Memory B cell (primary cell): ENCODE measurements at regions not wholly inside any gene's neighbourhood (a gene's known extent, or its start where the extent isn't known, plus 50 kb on each side); places are given as distances from the start of the nearest gene placed in this dataset.
"Not testable (repeated sequence)": the region's sequence is repeated elsewhere in the genome, so short reads cannot be mapped to it uniquely, and the experiment has no call there.

Experiments
- ATAC-seq: fragments of 150-1000 bp; cut with Tn5 transposase; 2 replicates; pipeline ENCODE4 v1.10.0; 2021; ENCODE audit warnings: low read depth, mild to moderate bottlenecking, moderate library complexity
- DNase-seq, 2 donors: peaks; one replicate each; pipeline ENCODE4 v3.0.0; 2022; ENCODE audit warnings: low spot score in 2 of 2
- H3K27ac Mint-ChIP-seq: one replicate; pipeline ENCODE4 v1.8.0; 2022; ENCODE audit warnings: mild to moderate bottlenecking, moderate library complexity, mixed read lengths
- H3K27me3 Mint-ChIP-seq: one replicate; pipeline ENCODE4 v1.8.0; 2022; ENCODE audit warnings: mixed read lengths
- H3K36me3 Mint-ChIP-seq: one replicate; pipeline ENCODE4 v1.8.0; 2022; ENCODE audit warnings: mild to moderate bottlenecking, mixed read lengths
- H3K4me1 Mint-ChIP-seq: one replicate; pipeline ENCODE4 v1.8.0; 2022; ENCODE audit warnings: mixed read lengths
- H3K4me3 Mint-ChIP-seq: one replicate; pipeline ENCODE4 v1.8.0; 2022; ENCODE audit warnings: mild to moderate bottlenecking, moderate library complexity, mixed read lengths
- H3K9me3 Mint-ChIP-seq: one replicate; pipeline ENCODE4 v1.8.0; 2022; ENCODE audit warnings: mixed read lengths

DNA sequence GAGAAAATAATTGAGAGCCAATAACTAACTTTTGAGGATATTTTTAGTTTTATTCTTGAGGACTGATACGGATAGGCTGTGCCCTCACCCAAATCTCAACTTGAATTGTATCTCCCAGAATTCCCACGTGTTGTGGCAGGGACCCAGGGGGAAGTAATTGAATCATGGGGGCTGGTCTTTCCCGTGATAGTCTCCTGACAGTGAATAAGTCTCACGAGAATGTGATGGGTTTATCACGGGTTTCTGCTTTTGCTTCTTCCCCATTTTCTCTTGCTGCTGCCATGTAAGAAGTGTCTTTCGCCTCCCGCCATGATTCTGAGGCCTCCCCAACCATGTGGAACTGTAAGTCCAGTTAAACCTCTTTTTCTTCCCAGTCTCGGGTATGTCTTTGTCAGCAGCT is 292.3 kb upstream of the TFAP2D start:
- not testable (repeated sequence) for H3K36me3 Mint-ChIP-seq, H3K27ac Mint-ChIP-seq, ATAC-seq, H3K4me3 Mint-ChIP-seq, DNase-seq, H3K4me1 Mint-ChIP-seq, H3K9me3 Mint-ChIP-seq, H3K27me3 Mint-ChIP-seq

DNA sequence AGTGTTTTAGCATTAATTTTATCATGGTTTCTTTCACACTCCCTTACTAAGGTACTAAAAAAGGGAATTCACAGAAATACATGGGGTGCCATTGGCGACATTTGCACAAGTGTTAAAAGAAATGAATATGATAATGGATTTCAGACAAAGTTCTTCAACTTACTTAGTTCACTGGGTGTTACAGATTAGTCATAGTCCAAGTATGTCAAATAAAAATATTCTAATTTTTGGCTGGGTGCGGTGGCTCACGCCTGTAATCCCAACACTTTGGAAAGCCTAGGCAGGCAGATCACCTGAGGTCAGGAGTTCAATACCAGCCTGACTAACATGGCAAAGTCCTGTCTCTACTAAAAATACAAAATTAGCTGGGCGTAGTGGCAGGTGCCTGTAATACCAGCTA is 286.1 kb upstream of the TFAP2D start:
- H3K36me3 Mint-ChIP-seq, result no peaks in the 10 kb centered on the region
- H3K9me3 Mint-ChIP-seq, result peaks cover 5% of the 10 kb centered on the region
- ATAC-seq (no peak), DNase-seq (no peak)
- H3K4me1 Mint-ChIP-seq, result no peaks in the 10 kb centered on the region
- H3K27ac Mint-ChIP-seq, result no peak overlapping the region
- H3K27me3 Mint-ChIP-seq, result no peaks in the 10 kb centered on the region
- H3K4me3 Mint-ChIP-seq, result no peak overlapping the region

DNA sequence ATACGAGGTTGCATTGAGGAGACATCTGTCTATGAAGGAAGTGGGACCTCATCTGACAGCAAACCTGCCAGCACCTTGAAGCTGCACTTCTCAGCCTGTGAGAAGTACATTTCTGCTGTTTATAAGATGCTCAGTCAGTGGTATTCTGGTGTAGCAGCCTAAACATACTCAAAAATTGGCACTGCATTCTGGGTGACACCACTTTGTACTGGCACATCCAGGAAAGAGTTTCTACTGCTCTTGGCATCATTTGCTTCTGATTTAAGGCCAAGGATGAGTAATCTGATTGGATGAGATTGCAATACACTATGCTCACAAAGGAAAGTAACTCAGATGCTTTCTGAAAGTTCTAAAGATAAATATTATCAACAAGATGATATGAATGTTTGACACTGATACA is 275.4 kb upstream of the TFAP2D start:
- Mint-ChIP-seq H3K36me3 (no peaks in the 10 kb centered on the region), H3K9me3 (peaks cover 9% of the 10 kb centered on the region), H3K27me3 (no peaks in the 10 kb centered on the region), H3K4me1 (no peaks in the 10 kb centered on the region), H3K27ac (no peak overlapping the region), H3K4me3 (no peak overlapping the region)
- no peak for ATAC-seq
- DNase-seq, result no peak

DNA sequence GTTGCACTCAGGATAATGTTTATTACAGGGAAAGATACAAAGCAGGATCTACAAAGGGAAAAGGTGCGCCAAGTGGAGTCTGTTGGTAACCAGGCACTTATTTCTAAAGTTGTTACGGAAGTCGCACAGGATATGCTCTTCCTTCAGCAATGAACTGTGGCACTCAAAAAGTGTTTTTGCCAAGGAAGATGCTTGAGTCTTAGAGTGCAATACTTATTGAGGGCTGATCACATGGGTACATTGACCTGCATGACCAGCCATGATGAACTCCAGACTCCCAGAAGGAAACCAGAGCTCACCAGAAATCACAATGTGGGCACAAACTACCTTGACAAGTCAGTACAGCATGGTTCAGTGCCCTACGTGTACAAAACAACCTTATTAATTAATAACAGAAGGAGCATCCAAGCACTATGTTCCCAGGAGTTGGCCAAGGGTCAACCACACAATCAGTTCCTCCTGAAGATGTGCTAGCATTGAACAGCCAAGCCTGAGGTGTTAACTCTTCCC is 270.7 kb upstream of the TFAP2D start:
- no peak overlapping the region for H3K27ac Mint-ChIP-seq
- no peak overlapping the region for H3K4me3 Mint-ChIP-seq
- DNase-seq (no peak), ATAC-seq (no peak)
- H3K27me3 Mint-ChIP-seq, result no peaks in the 10 kb centered on the region
- H3K36me3 Mint-ChIP-seq, result no peaks in the 10 kb centered on the region
- no peaks in the 10 kb centered on the region for H3K4me1 Mint-ChIP-seq
- peaks cover 11% of the 10 kb centered on the region for H3K9me3 Mint-ChIP-seq

GRCh38 chr6:50443144-50443543 is 270.2 kb upstream of the TFAP2D start:
- no peak overlapping the region for H3K4me3 Mint-ChIP-seq
- no peak for ATAC-seq
- DNase-seq, result no peak
- H3K4me1 Mint-ChIP-seq, result no peaks in the 10 kb centered on the region
- no peaks in the 10 kb centered on the region for H3K27me3 Mint-ChIP-seq
- no peaks in the 10 kb centered on the region for H3K36me3 Mint-ChIP-seq
- peaks cover 11% of the 10 kb centered on the region for H3K9me3 Mint-ChIP-seq
- H3K27ac Mint-ChIP-seq, result no peak overlapping the region

GRCh38 chr6:50449128-50449527 is 264.2 kb upstream of the TFAP2D start:
- no peak for ATAC-seq
- H3K36me3 Mint-ChIP-seq, result no peaks in the 10 kb centered on the region
- H3K27me3 Mint-ChIP-seq, result no peaks in the 10 kb centered on the region
- no peak overlapping the region for H3K27ac Mint-ChIP-seq
- H3K4me3 Mint-ChIP-seq, result no peak overlapping the region
- no peak for DNase-seq
- H3K9me3 Mint-ChIP-seq, result peaks cover 10% of the 10 kb centered on the region
- no peaks in the 10 kb centered on the region for H3K4me1 Mint-ChIP-seq

- Mint-ChIP-seq H3K4me3 (no peak overlapping the region), H3K4me1 (no peaks in the 10 kb centered on the region), H3K9me3 (peaks cover 7% of the 10 kb centered on the region), H3K27me3 (no peaks in the 10 kb centered on the region), H3K36me3 (no peaks in the 10 kb centered on the region), H3K27ac (no peak overlapping the region)
- no peak for DNase-seq
- ATAC-seq, result no peak
Observed at GRCh38 chr6:50451826-50452400, 261.4 kb upstream of the TFAP2D start.

GRCh38 chr6:50455029-50455428 is 258.3 kb upstream of the TFAP2D start:
- Mint-ChIP-seq H3K4me3 (no peak overlapping the region), H3K36me3 (no peaks in the 10 kb centered on the region), H3K27me3 (no peaks in the 10 kb centered on the region), H3K27ac (no peak overlapping the region), H3K4me1 (no peaks in the 10 kb centered on the region), H3K9me3 (peaks cover 5% of the 10 kb centered on the region)
- DNase-seq (no peak), ATAC-seq (no peak)

DNA sequence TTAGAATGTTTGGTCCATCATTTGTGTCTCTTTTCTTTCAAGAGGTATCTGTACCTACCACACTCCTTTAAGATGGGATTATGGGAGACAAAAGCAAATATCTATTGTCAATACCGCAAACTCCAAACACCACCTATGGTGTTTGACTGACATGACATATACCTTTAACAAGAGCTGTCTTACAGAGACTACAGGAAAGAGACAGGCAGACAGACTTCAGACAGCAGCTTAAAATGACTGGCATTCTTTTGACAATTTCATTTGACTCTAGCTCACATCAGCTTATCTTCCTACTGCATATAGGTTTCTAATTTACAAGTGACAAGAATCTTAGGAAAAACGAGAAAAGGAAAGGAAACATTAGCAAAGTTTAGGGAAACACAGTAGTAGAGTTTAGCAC is 256.0 kb upstream of the TFAP2D start:
- DNase-seq (no peak), ATAC-seq (no peak)
- Mint-ChIP-seq H3K27ac (no peak overlapping the region), H3K9me3 (peaks cover 4% of the 10 kb centered on the region), H3K27me3 (no peaks in the 10 kb centered on the region), H3K4me3 (no peak overlapping the region), H3K36me3 (no peaks in the 10 kb centered on the region), H3K4me1 (no peaks in the 10 kb centered on the region)

DNA sequence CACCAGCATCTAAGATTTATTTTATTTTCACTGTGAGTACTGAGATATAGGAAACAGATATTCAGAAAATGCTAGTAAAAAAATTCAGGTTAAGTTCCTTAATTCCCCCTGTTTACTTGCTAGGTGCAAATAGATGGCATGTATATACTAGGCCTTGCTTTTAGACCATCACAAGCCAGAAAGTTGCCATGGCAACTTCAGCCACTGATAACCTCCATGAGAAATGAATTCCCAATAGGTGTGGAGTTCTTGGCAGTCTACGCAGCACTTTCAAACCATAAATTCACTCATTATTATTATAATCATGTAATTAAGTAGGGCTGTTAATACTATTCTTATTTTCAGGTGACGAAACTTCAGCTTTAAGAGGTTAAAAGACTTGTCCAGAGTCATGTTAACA is 251.6 kb upstream of the TFAP2D start:
- no peaks in the 10 kb centered on the region for H3K27me3 Mint-ChIP-seq
- DNase-seq, result no peak
- no peak for ATAC-seq
- no peak overlapping the region for H3K27ac Mint-ChIP-seq
- H3K36me3 Mint-ChIP-seq, result no peaks in the 10 kb centered on the region
- no peak overlapping the region for H3K4me3 Mint-ChIP-seq
- H3K9me3 Mint-ChIP-seq, result peaks cover 2% of the 10 kb centered on the region
- no peaks in the 10 kb centered on the region for H3K4me1 Mint-ChIP-seq

DNA sequence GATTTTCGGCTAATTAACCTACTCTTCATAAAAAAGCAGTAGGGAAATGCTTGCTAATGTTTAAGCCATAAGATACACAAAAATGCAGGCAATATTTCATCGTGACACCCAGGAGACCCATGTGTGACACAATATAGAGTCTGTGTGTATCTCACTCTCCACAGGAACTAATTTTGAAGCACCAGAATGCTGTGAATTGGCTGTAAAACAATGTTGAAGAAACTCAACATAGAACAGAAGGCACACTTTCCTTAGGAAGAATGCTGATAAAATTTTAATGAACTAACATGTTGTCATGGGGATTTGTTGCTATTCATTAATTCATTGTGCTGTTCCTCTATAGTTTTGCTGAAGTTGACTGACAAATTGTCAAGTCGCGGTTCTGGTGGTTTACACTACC is 249.4 kb upstream of the TFAP2D start:
- Mint-ChIP-seq H3K4me3 (no peak overlapping the region), H3K4me1 (no peaks in the 10 kb centered on the region), H3K27me3 (no peaks in the 10 kb centered on the region), H3K27ac (no peak overlapping the region), H3K9me3 (peaks cover 2% of the 10 kb centered on the region), H3K36me3 (no peaks in the 10 kb centered on the region)
- DNase-seq (no peak), ATAC-seq (no peak)

DNA sequence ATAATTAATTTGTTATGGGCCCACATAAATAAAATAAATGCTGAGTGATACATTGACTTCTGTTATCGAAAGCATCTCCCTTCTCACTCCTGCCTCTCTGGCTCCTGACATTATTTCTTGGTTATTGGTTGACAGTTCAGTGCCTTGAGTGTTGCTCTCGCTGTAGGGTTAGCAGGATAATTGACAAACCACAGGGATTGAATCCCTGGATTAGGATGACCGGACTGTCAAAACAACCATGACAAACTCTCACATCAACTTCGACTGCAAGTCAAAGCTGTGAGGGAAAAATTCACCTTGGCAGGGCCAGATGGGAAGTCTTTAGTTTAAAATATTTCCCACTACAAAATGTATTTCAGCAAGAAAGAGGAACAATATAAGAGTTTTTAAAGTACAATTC is 245.4 kb upstream of the TFAP2D start:
- Mint-ChIP-seq H3K27ac (no peak overlapping the region), H3K4me3 (no peak overlapping the region), H3K36me3 (no peaks in the 10 kb centered on the region), H3K27me3 (no peaks in the 10 kb centered on the region), H3K9me3 (peaks cover 3% of the 10 kb centered on the region), H3K4me1 (no peaks in the 10 kb centered on the region)
- DNase-seq (no peak), ATAC-seq (no peak)

- Mint-ChIP-seq H3K27me3 (no peaks in the 10 kb centered on the region), H3K36me3 (no peaks in the 10 kb centered on the region), H3K27ac (no peak overlapping the region), H3K4me3 (no peak overlapping the region), H3K9me3 (peaks cover 3% of the 10 kb centered on the region), H3K4me1 (no peaks in the 10 kb centered on the region)
- ATAC-seq (no peak), DNase-seq (no peak)
Observed at GRCh38 chr6:50471041-50471440, 242.3 kb upstream of the TFAP2D start.

- Mint-ChIP-seq H3K36me3 (no peaks in the 10 kb centered on the region), H3K27me3 (no peaks in the 10 kb centered on the region), H3K4me3 (no peak overlapping the region), H3K9me3 (peaks cover 4% of the 10 kb centered on the region), H3K27ac (no peak overlapping the region), H3K4me1 (no peaks in the 10 kb centered on the region)
- DNase-seq (no peak), ATAC-seq (no peak)
Observed at GRCh38 chr6:50510361-50510760, 203.0 kb upstream of the TFAP2D start.
